SK-N-SH (cell line): ENCODE measurements at regions not wholly inside any gene's neighbourhood (a gene's known extent, or its start where the extent isn't known, plus 50 kb on each side); places are given as distances from the start of the nearest gene placed in this dataset.

Experiments used
- CTCF ChIA-PET: fragments of 300-600, 350-600 bp; formaldehyde crosslinking; extraction: SDS; loops from one replicate; lab custom pipeline; 2021; lab: Yijun Ruan, JAX
- POLR2A ChIA-PET: fragments of 350-600 bp; sonication (Branson Sonifier 250); formaldehyde crosslinking; extraction: SDS; loops from one replicate; lab custom pipeline; 2020; ENCODE audit warnings: antibody characterized with exemption, inconsistent platforms; lab: Yijun Ruan, JAX
- DNase-seq: peaks from one replicate; pipeline ENCODE4 v3.0.0; 2012
- H2AFZ ChIP-seq: fragments of 200-600 bp; sonication (generic); 2 replicates; pipeline ENCODE4 v1.8.1; 2016; ENCODE audit warnings: antibody characterized with exemption, mild to moderate bottlenecking, low read depth
- H3F3A ChIP-seq: fragments of 200-600 bp; sonication (generic); replicated peaks from 2 replicates; pipeline ENCODE3; 2016; ENCODE audit warnings: antibody characterized with exemption, mild to moderate bottlenecking; ENCODE audit not compliant: insufficient read depth
- H3K27ac ChIP-seq, 2 experiments: fragments of 200-500 bp in 1 of 2; fragments of 200-600 bp in 1 of 2; sonication (Bioruptor generic) in 1 of 2; sonication (generic), shearing (Covaris generic) in 1 of 2; 2 replicates each; pipeline versions ENCODE4 v1.5.1 to v1.6.1; 2014 to 2016; ENCODE audit warnings: low read depth in 2 of 2, inconsistent platforms in 1 of 2, low read length in 1 of 2, mild to moderate bottlenecking in 1 of 2, mixed read lengths in 1 of 2
- H3K27me3 ChIP-seq: fragments of 200-600 bp; sonication (generic), shearing (Covaris generic); 2 replicates; pipeline ENCODE4 v1.6.1; 2016; ENCODE audit warnings: mixed run types; ENCODE audit not compliant: insufficient read depth
- H3K36me3 ChIP-seq, 2 experiments: fragments of 200-500 bp in 1 of 2; fragments of 200-600 bp in 1 of 2; sonication (Bioruptor generic) in 1 of 2; sonication (generic) in 1 of 2; replicated peaks in 1 of 2; 2 replicates each; pipeline versions ENCODE3 to v1.5.1; 2014 to 2016; ENCODE audit warnings: low read length in 1 of 2, mild to moderate bottlenecking in 1 of 2; ENCODE audit not compliant: insufficient read depth in 2 of 2, control insufficient read depth in 1 of 2
- H3K4me1 ChIP-seq, 2 experiments: fragments of 200-500 bp in 1 of 2; fragments of 200-600 bp in 1 of 2; sonication (Bioruptor generic) in 1 of 2; sonication (generic), shearing (Covaris generic) in 1 of 2; 2 replicates each; pipeline versions ENCODE4 v1.5.1 to v1.6.1; 2014 to 2016; ENCODE audit warnings: low read depth in 1 of 2, low read length in 1 of 2, mixed run types in 1 of 2; ENCODE audit not compliant: insufficient read depth in 2 of 2, control insufficient read depth in 1 of 2
- H3K4me2 ChIP-seq: fragments of 200-600 bp; sonication (generic), shearing (Covaris generic); 2 replicates; pipeline ENCODE4 v1.6.1; 2017; ENCODE audit warnings: mixed run types
- H3K4me3 ChIP-seq, 2 experiments: fragments of 200-500 bp in 1 of 2; fragments of 200-600 bp in 1 of 2; sonication (Bioruptor generic) in 1 of 2; sonication (generic), shearing (Covaris generic) in 1 of 2; 2 replicates each; pipeline versions ENCODE4 v1.5.1 to v1.8.1; 2014 to 2016; ENCODE audit warnings: low read depth in 2 of 2, inconsistent platforms in 1 of 2, low read length in 1 of 2, mild to moderate bottlenecking in 1 of 2, mixed read lengths in 1 of 2, moderate library complexity in 1 of 2
- H3K79me2 ChIP-seq: fragments of 200-600 bp; sonication (generic); 2 replicates; pipeline ENCODE4 v1.8.1; 2017; ENCODE audit warnings: mild to moderate bottlenecking; ENCODE audit not compliant: insufficient read depth
- H3K9ac ChIP-seq: fragments of 200-600 bp; sonication (generic); 2 replicates; pipeline ENCODE4 v1.6.1; 2017; ENCODE audit warnings: mixed run types
- H3K9me2 ChIP-seq: fragments of 200-600 bp; sonication (generic); 2 replicates; pipeline ENCODE4 v1.6.1; 2017; ENCODE audit warnings: mixed run types
- H3K9me3 ChIP-seq: fragments of 200-600 bp; sonication (generic); 2 replicates; pipeline ENCODE4 v1.6.1; 2017; ENCODE audit warnings: mixed run types, mild to moderate bottlenecking, moderate library complexity
- H4K20me1 ChIP-seq: fragments of 200-600 bp; sonication (generic); 2 replicates; pipeline ENCODE4 v1.6.1; 2017; ENCODE audit warnings: mild to moderate bottlenecking, mixed run types; ENCODE audit not compliant: insufficient read depth
- CHD2 ChIP-seq: fragments of 150-350 bp; IDR thresholded peaks from 2 replicates; pipeline ENCODE4 v1.6.1; 2018; ENCODE audit warnings: low read length; ENCODE audit not compliant: partially characterized antibody
- ELF1 ChIP-seq: IDR thresholded peaks from 2 replicates; pipeline ENCODE4 v1.4.0; 2012
- EZH2phosphoT487 ChIP-seq: fragments of 200-600 bp; sonication (generic); IDR thresholded peaks from 2 replicates; pipeline ENCODE4 v1.6.1; 2017; ENCODE audit warnings: low read depth, mixed run types, mild to moderate bottlenecking, antibody characterized with exemption, moderate library complexity, borderline replicate concordance
- FOXJ3 ChIP-seq: sonication (generic); formaldehyde crosslinking; IDR thresholded peaks from 2 replicates; pipeline ENCODE4 v1.5.1; 2020; ENCODE audit warnings: mild to moderate bottlenecking, missing genetic modification reagents
- GABPA ChIP-seq: IDR thresholded peaks from 2 replicates; pipeline ENCODE4 v1.4.0; 2012; ENCODE audit warnings: low read depth, mild to moderate bottlenecking
- JUND ChIP-seq: IDR thresholded peaks from 2 replicates; pipeline ENCODE4 v1.4.0; 2012
- MEF2A ChIP-seq: IDR thresholded peaks from 2 replicates; pipeline ENCODE4 v1.4.0; 2012; ENCODE audit warnings: low read depth, borderline replicate concordance
- NFIC ChIP-seq: IDR thresholded peaks from 2 replicates; pipeline ENCODE4 v1.4.0; 2012; ENCODE audit warnings: borderline replicate concordance
- PBX3 ChIP-seq: IDR thresholded peaks from 2 replicates; pipeline ENCODE4; 2012
- RAD21 ChIP-seq: IDR thresholded peaks from 2 replicates; pipeline ENCODE4 v1.6.1; 2012; ENCODE audit warnings: mild to moderate bottlenecking, low read length
- REST ChIP-seq: IDR thresholded peaks from 2 replicates; pipeline ENCODE4 v1.6.1; 2012; ENCODE audit warnings: mild to moderate bottlenecking, low read depth, low read length, moderate library complexity
- RFX5 ChIP-seq: IDR thresholded peaks from 2 replicates; pipeline ENCODE4 v1.6.1; 2012; ENCODE audit warnings: mild to moderate bottlenecking, improper control_type of control experiment, low read length
- SIN3A ChIP-seq: IDR thresholded peaks from 2 replicates; pipeline ENCODE4 v1.6.1; 2012; ENCODE audit warnings: low read depth, mild to moderate bottlenecking, low read length, moderate library complexity, borderline replicate concordance
- TAF1 ChIP-seq: IDR thresholded peaks from 2 replicates; pipeline ENCODE4 v1.6.1; 2012; ENCODE audit warnings: low read depth, mild to moderate bottlenecking, low read length, moderate library complexity, borderline replicate concordance
- TCF12 ChIP-seq: IDR thresholded peaks from 2 replicates; pipeline ENCODE4 v1.4.0; 2012
- USF2 ChIP-seq: fragments of 150-350 bp; IDR thresholded peaks from 2 replicates; pipeline ENCODE4 v1.6.1; 2017; ENCODE audit warnings: antibody characterized with exemption, low read length, low read depth, borderline replicate concordance
- YY1 ChIP-seq: IDR thresholded peaks from 2 replicates; pipeline ENCODE4 v1.4.0; 2012; ENCODE audit warnings: low read depth, mild to moderate bottlenecking
- WGBS: methylation state at CpG from one replicate; pipeline ENCODE4 v1.1.6; 2017; ENCODE audit warnings: low lambda C conversion rate; 5-methylcytosine and 5-hydroxymethylcytosine counted together

GRCh38 chr6:25083784-25084507, 148.2 kb upstream of the RIPOR2 start:
- H3K4me2 ChIP-seq: no peak overlapping the region
- TF ChIP-seq GABPA (no peak), RFX5 (no peak), MEF2A (no peak), EZH2phosphoT487 (no peak), SIN3A (no peak), USF2 (no peak), CHD2 (no peak), YY1 (no peak), TCF12 (no peak), TAF1 (no peak), RAD21 (no peak), ELF1 (no peak), REST (no peak), JUND (no peak), NFIC (no peak), PBX3 (no peak), FOXJ3 (CRISPR knock-in tag) (no peak)
- TF ChIP-seq, all 33 proteins: peak for 0
- H3K9me2 ChIP-seq: no peaks in the 10 kb centered on the region
- H3K79me2 ChIP-seq: no peaks in the 10 kb centered on the region
- no peaks in the 10 kb centered on the region for H3K27me3 ChIP-seq
- no peak for DNase-seq
- H3K36me3 ChIP-seq: peaks cover 0 to 15% of the 10 kb centered on the region in 2 experiments
- no peak overlapping the region for H3K4me3 ChIP-seq
- ChIA-PET POLR2A (no interaction called here), CTCF (interaction anchor here (0.6 to 0.8 kb wide), 2 partner anchors 66 to 195 kb away, joined by 3 read pairs; no protein-coding TSS in a partner anchor)
- no peak overlapping the region for H3K9ac ChIP-seq
- H3F3A ChIP-seq: no peaks in the 10 kb centered on the region
- WGBS: 88% methylated on average over 15 of the region's 15 CpGs
- peaks cover 0 to 12% of the 10 kb centered on the region in 2 experiments; a peak in 2 of 4 replicates for H3K4me1 ChIP-seq
- no peak overlapping the region for H2AFZ ChIP-seq
- no peaks in the 10 kb centered on the region for H3K9me3 ChIP-seq
- H3K27ac ChIP-seq: no peak overlapping the region
- H4K20me1 ChIP-seq: no peaks in the 10 kb centered on the region
